Activated CD4-positive, alpha-beta T cell treated with anti-CD3 and anti-CD28 coated beads, Interleukin-2, Interleukin-4, amounts not matched to agents 100 ng/mL and 50 ng/mL, durations not matched to agents 16 hours and 8 hours (primary cell): ENCODE measurements at regions not wholly inside any gene's neighbourhood (a gene's known extent, or its start where the extent isn't known, plus 50 kb on each side); places are given as distances from the start of the nearest gene placed in this dataset.
"Not testable (repeated sequence)": the region's sequence is repeated elsewhere in the genome, so short reads cannot be mapped to it uniquely, and the experiment has no call there.

Experiments used
- DNase-seq: peaks from one replicate; pipeline ENCODE4 v3.0.0-alpha.2; 2020; ENCODE audit warnings: low spot score

DNA sequence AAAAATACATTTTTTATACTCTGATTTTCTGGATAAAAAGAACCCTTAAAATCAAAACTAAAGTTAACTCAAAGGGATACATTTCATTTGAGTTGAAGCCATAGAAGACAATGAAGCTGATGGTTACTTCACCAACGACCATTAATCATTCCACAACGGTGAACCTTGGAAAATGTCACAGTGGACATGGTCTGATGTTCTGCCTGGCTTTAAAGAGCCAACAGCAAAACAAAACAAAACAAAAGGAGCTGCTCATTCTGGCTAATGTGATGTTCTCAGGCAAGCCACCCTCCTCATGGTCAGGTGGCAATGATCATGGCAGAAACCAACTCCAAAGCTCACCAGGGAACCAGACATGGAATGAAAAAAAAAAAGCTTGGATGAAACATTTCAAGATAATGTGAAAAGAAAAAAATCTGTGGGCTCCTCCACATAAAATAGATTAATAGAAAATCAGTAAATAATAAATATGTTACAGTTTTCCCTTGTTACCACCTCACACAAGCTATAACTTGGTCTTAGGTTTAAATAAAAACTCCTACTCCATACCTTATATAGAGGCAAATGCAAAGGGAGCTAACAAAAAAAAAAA is 90.1 kb upstream of the SERTAD2 start:
- no peak for DNase-seq

DNA sequence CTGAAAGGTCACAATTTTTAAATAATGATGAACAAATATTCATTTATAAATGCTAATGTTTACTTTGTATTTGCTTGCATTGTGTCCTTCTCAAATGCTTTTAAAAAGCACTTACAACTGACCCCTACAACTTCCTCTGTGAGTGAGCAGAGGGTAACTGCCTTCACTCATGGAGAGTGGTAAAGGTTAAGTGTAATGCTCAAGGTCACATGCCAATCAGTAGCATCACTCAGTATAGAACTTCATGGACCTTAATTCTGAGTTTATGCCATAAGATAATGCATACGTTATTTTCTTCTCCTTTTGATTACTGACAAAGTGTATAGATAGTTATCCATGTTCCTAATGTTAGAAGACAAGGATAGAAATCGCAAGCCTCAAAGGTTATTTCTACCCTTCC is 91.8 kb upstream of the SERTAD2 start:
- no peak for DNase-seq

DNA sequence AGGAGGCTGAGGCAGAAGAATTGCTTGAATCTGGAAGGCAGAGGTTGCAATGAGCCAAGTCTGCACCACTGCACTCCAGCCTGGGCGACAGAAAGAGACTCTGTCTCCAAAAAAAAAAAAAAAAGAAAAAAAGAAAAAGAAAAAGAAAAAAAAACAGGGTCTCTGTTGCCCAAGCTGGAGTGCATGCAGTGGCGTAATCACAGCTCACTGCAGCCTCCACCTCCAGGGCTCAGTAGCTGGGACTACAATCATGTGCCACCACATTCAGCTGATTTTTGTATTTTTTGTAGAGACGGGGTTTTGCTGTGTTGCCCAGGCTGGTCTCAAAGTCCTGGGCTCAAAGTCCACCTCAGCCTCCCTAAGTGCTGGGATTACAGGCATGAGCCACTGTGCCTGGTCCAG is 94.0 kb upstream of the SERTAD2 start:
- not testable (repeated sequence) for DNase-seq

DNA sequence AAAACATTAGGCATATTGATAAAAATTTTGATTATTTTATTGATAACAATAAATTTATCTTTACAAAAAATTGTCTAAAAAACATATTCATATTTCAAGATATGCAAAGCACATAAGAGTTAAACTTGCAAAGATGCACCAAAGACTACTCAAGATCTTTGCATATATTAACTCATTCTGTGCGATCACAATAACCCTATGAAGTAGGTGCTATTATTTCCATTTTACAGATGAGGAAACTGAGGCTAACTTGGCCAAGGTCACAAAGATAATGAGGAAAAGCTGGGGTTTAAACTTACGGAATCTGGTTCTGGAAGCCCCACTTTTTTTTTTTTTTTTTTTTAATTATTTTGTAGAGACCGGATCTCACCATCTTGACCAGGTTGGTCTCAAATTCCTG is 94.4 kb upstream of the SERTAD2 start:
- DNase-seq, result no peak

DNA sequence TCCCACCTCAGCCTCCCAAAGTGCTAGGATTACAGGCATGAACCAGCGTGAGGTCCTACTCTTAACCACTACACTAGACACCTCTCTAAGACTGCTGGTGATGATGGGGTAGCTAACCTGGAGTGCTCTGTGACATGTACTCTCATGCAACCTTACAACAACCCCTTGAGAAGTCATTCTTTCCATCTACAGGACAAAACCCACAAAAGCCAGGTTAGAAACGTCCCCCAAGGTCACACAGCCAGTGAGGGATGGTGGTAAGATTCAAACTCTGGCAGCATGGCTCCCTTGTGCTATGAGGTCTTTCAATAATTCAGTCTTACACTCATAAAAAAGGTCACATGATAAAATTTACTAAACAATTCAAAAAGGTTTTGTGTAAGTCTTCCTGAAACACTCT is 94.8 kb upstream of the SERTAD2 start:
- DNase-seq, result peak; percentile 35

DNA sequence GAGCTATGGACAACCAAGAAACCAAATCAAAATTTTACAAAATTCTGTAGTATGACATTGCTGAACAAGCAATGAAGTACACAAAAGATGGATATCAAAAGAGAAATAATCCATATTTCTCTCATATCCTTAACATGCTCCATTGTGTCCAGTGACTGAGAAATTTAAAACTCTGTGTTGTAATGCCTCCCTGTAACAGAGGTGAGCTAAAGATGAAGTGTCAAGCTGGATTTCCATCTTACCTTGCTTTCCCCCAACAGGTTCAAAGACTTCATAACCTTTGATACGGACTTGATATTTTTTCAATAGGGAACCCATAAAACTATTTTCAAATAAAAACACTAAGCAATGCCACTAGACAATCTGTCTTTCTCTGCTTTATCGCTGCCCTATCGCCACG is 95.7 kb upstream of the SERTAD2 start:
- DNase-seq, result no peak

DNA sequence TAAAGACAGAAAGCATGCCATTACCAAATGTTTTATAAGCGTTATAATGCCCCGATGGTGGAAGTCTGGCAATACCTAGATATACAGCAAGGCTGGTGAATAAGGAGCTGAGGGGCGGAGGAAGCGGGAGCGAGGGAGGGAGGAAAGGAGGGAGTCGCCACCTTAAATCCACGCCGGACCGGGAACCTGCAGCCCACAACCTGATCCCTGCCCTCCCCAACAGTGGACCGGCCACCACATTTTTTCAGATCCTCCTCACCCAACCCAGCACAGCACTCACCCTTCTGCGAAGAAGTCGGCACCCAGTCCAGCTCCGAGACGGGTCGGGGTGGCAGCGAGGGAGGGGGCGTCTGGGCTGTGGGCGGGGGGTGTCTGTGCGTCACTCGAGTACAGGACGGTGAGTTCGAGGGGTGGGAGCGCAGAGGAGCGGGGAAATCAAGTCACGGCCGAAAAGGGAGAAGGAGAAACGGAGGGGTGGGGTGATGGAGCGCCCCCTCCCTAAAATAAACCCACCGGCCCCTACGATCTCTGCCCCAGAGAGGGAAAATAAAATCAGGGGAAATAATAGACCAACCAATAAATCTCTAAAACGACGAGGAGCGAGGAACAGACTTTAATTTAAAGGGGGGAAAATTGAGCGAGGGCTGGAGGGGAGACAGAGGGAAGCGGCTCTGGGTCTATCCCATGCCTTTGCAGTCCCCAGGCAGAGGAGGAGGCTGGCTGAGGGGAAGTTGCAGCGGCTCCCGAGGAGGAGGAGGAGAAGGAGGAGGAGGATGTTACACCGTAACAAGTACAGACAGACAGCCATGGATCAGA is 96.5 kb upstream of the SERTAD2 start:
- DNase-seq, result no peak

DNA sequence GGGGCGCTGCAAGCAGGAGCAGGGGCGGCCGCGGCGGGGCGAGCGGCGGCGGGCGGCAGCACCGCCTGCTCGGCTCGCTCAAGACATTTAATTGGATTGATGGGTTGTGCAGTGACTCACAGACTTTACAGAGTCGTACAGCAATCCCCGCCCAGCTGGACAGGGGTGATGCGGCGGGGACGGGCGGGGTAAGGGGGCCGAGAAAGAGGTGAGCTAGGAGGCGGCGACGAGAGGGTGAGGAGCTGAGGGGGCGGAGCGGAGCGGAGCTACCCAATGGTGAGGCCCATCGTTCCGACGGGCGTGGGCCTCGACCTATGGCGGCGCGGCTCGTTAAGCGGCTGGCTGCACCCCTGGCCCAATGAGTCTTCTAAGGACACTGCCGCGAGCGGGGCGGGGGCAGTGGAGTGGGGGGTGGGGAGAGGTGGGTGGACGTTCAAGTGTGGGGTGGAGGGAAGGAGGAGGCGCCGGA is 97.1 kb upstream of the SERTAD2 start:
- peak; percentile 98 for DNase-seq

DNA sequence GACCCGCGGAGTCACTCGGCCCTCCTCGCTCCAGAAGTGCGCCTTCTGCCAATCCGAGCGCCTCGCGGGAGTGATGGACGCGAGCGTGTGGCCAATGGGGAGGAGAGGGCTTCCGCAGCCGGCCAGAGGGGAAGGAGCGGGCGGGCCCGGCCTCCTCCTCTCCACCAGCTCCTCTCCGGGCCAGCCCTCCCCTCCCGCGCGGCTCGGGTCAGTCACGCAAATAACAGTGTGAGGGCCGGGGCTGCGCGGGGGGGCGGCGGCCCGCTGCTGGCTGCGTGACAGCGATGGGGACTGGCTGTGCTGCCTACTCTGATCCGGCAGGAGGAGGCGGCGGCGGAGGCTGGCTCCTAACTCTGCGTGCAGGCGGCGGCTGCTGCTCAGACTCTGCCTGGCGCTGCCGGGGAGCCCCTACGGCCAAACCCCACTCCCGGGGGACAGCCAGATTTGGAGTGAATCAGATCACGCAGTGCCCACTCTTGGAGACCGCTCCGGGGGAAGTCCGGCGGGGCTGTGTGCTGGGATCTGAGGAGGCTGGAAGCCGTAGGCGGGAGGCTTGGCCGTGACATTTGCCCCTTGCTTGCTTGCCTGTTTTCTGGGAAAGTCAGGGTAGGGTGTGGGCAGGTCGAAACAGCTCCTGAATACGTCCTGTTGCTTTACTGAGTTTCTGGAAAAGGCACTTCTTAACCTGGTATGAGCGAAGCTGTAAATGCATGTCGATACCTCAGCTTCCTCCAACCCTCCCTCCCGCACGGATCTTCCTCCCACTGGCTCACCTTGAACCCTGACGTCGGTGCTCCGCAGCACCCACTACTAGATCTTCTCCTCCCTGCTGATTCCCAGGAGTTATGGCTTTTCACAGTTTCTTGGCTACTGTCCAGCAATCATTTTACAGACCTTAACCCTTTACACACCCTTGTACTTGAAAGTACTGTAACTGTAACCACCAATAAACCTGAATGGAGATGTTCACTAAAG is 97.9 kb upstream of the SERTAD2 start:
- no peak for DNase-seq

DNA sequence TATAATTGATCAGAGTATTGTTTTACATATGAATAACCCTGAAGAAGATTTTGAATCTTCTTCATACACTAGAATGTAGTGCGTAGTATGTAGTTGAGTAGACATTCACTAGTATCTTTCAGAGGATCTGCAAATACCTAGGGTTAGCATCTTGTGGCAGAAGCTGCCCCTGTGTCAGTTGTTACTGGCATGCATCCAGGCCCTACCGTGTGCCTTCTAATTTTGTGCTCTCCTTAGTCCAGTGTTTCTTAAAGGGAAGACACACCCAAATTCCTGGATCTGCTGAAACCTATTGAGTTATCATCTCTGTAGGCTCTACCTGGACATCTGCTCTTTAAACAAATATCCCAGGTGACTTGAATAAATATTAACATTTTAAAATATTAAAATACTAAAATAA is 99.7 kb upstream of the SERTAD2 start:
- DNase-seq, result no peak

DNA sequence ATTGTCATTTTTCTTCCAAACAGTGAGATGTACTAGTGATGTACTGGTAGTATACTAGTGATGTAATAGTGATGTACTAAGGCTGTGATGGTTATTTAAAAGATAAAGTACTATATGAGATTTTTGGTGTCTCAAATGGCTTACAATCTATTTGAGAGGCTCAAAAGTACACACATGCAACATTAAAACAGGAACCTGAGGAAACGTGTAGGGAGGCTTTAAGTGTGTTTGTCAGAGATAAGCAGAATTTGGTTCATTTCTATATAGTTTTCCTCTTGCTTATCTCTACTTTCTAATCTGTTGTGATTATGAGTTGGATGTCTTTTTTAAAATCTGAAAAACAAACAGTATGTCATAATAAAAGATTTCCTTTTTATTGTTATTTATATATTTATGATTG is 100.9 kb upstream of the SERTAD2 start:
- no peak for DNase-seq

DNA sequence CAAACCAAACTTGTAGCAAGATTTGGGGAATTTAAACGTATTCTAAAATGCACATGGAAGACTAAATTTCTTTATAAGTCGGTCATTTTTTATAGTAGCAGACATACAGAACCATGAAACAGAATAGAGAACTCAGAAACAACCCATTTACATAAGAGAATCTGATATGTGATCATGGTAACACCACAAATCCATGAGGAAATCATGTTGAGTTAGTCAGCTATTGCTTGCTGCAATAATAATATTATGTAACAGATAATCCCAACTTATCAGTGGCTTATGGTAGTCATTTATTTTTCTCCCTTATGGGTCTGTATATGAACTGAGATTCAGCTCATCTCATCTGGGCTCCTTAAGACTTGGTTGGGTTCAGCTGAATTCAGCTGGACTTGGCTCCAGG is 103.4 kb upstream of the SERTAD2 start:
- DNase-seq, result no peak

DNA sequence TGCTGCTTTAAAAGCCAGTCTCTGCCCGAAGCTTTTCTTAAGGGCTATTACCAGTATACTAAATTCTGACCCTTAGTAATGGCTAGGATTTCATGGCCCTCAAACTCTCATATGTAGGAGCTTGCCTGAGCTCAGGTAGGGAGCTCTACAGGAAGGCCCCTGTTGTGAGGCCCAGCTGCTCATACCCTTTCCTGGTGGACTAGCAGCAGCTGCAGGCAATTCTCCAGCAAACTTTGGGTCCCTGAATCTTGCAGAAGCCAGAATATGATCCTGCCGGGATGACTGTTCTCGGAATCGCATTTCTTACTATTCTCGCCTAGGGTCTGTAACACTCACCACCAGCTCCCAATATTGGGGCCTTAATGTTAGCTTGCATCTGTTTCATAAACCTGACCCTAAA is 106.4 kb upstream of the SERTAD2 start:
- no peak for DNase-seq

DNA sequence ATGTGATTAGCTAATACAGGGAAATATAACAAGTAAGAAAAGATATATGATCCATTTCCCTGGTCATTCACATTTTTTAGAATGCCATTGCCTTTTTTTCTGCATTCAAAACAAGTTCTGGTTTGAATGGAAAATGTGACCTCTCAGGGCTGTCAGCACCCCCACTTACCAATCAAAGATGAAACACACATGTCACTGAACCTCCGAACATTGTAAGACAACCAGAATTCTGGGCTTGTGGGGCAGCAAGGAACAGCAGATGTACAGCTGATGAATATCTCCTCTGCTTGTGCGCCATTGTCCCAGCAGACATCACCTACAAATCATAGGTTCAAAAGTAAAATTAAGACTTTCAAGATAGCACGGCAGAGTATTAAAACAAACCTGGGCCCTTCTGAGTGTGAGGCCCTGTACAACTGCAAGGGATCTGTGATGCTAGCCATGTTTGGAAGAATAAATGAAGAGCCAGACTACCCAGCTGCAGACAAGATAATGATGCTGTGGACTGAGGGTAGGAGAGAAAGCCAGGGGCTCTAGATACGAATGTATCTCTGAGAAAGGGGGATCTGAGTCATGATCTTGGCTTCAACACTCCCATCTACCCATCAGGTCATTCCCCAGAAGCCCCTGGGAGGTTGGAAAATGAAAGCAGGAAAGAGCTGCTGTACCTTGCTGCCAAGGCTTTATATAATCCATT is 108.7 kb upstream of the SERTAD2 start:
- DNase-seq, result no peak

DNA sequence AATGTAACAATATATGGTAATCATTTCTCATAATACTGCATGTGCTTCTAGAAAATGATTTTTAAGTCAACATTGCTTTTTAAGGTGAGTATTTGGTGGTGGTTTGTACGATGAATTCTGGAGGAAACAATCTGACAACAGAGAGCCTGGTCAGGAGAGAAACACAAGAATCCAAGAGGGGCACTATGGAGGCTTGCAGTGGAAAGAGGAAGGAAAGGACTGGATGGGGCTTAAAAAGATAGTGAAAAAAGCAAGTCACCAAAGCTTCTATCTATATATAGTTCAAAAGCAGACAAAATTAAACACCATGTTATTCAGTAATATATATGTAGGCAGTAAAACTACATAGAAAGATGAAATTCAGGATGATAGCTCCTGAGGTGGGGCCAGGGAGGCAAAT is 109.4 kb upstream of the SERTAD2 start:
- DNase-seq, result no peak

DNA sequence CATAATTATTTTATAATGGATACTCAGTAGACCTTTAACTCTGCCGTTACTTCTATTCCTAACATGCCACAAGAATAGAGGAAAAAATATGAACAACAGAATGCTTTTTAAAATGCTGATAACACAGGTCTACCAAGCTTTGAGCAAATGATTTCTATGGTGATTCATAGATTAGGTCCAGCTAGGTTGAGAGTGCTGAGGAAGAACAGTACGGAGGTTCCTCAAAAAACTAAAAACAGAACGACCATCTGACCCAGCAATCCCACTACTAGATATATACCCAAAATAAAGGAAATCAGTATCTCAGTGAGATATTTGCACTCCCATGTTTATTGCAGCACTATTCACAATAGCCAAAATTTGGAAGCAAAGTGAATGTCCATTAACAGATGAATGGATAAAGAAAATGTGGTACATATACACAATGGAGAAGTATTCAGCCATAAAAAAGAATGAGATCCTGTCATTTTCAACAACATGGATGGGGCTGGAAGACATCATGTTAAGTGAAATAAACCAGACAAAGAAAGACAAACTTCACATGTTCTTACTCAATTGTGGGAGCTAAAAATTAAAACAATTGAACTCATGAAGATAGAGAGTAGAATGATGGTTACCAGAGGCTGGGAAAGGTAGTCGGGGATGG is 111.6 kb upstream of the SERTAD2 start:
- DNase-seq, result no peak

DNA sequence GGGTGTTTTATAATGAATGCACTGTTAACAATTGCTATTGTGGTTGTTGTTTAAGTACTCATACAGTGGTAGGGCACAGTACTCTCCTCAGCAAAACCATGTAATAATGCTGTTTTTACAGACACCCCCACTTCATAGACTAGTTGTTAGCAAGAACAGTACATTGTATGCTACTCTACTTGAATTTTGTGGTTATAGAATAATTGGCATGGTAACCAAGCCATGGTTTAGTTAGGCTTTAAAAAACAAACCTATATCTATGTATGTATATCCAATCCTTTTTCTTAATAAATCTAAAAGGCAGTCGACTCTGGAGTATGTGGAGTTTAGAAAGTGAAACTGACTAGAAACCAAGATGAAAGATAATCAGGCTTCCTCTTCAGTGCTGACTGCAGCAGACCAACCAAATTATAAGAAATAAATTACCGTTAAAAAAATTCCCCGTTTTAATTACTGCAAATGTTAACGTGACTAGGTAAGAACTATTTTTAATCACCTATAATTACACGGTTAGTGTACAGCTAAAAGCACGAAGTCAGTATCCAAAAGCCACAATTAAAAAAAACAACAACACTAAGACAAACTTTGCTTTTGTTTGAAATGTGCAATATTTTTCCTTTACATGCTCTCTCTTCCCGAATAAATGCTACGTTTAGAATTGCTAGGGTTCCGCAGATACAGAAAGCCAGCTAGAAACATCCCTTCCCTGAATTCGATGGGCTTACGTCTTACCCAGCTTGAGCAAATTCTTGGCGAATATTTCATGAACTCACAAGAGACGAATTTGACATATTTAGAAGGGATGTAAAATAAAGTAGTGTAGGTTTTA is 113.3 kb upstream of the SERTAD2 start:
- DNase-seq, result peak; percentile 39

DNA sequence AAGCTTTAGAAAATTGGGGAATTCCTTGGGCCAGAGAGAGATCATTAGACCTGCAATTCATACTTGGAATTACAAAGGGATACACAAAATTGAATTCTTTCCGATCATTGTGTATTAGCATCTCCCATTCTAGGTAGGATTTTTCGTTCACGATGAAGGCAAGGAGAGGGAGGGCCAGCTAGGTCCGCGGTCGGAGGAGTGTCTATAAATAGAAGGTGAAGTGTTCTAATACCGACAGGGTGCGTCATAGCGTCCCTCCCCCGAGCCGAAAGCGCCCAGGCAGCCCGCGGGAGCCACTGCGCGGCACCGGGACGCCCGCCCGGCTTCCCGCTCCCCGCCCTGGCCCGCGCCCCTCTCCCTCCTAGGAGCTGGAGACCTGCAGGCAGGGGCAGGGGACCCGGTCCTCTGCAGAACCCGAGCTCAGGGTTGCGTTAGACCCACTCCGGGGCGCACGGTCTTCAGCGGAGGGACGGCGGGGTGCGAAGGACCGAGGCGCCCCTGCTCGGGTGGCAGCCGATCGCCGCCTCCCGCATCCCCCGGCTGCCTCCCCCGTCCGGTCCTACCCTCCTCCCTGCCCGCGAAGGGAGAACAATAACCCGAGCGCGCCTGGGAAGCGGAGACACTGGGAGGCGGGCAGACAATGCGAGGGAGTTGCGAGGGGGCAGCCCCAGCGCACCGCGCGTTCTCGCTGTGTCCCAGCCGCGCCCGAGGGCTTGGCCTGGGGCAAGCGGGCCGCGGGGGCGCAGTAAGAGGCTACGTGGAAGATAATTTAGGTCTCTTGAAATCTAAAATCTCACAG is 114.2 kb upstream of the SERTAD2 start:
- DNase-seq, result peak; percentile 76

DNA sequence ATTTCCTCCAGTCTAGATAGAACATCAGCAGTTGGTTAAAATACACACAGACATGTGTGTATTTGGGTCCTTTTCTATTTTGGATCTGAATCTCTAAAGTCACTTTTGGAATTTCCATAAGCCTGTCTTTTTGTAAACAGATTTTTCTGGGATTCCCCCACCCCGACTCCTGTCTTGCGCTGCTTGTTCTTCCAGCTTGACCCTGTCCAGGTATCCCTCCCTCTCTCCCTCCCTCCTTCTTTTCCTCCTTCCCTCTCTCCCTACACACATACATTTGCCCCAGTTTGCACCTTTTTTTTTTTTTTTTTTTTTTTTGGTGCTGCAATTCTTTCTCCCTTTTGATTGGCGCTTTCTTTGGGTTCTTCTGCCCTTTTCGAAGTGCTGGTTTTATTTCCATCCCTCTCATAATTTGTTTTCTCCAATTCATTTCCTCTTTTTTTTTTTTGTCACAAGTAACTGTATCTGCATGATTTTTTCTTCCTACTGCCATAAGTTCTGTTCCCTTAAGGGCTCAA is 114.8 kb upstream of the SERTAD2 start:
- DNase-seq, result no peak
